Stimulated activated naive CD4-positive, alpha-beta T cell treated with Interleukin-2 at 50 U/mL for 16 hours (primary cell): ENCODE measurements at regions not wholly inside any gene's neighbourhood (a gene's known extent, or its start where the extent isn't known, plus 50 kb on each side); places are given as distances from the start of the nearest gene placed in this dataset.
"Not testable (repeated sequence)": the region's sequence is repeated elsewhere in the genome, so short reads cannot be mapped to it uniquely, and the experiment has no call there.

ENCODE experiments used
- DNase-seq: peaks from one replicate; lab custom pipeline; 2025; lab: John Stamatoyannopoulos, UW

DNA sequence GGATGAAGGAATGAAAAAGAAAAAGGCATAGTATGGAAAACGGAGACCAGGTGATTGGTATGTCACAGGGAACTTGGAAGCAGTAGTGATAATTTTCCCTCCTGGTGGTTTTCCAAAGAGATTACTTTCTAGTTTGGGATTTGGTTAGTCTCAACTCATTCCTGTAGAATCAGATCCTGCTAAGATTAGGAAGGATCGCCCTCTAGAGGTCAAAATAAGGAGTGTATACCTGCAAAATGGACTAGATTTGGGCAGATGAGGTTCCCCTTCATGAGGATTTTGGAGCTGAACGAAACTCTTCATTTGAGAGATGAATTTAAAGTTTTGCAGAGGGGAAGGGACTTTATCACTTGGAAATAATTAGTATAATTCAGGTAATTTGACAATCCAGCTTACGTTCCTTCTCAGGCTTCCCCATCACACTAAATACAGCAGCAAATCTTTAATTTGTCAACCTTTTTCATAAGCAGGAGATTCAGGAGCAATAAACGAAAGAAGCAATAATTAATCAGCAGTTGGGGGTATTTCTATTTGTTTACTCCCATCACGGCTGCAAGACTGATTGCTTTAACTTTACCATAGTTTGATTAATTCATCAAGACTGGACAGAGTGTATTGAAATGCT is 65.2 kb downstream of the CCDC195 start:
- DNase-seq: no peak

DNA sequence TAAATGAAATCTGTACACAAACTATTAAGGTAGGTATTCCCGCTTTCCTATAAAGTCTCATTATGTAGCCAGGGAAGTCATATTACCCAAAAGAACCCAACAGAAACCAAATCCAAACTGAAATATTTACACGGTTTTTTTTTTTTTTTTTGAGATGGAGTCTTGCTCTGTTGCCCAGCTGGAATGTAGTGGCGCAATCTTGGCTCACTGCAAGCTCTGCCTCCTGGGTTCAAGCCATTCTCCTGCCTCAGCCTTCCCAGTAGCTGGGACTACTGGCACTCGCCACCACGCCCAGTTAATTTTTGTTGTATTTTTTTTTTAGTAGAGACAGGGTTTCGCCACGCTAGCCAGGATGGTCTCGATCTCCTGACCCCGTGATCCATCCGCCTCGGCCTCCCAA is 62.5 kb upstream of the CUL3 start:
- DNase-seq: not testable (repeated sequence)

DNA sequence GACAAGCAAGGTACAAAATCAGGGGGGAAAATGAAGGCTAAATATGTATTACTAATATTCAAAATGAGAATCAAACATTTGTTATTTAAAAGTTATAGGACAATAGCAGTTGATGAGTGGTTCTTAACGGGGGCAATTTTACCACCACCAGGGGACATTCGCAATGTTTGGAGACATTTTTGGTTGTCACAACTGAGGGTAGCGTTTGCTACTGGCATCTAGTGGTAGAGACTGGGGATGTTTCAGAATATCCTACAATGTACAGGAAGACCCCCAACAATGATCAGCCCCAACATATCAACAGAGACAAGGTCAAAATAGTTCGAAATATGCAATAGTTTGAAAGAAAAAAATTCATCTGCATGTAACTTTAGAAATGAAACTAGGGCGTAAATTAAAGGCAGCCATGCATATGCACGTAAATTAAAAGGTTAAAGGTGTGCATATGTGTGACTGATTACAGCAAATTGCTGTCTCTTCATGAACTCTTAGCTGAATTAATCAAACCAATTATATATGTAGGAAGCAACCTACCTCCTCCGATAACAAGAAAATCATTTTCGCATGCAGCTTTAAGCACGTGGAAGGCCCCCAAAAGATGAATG is 61.2 kb upstream of the CUL3 start:
- DNase-seq: no peak

GRCh38 chr2:224645722-224646121 is 60.6 kb upstream of the CUL3 start:
- no peak for DNase-seq

DNA sequence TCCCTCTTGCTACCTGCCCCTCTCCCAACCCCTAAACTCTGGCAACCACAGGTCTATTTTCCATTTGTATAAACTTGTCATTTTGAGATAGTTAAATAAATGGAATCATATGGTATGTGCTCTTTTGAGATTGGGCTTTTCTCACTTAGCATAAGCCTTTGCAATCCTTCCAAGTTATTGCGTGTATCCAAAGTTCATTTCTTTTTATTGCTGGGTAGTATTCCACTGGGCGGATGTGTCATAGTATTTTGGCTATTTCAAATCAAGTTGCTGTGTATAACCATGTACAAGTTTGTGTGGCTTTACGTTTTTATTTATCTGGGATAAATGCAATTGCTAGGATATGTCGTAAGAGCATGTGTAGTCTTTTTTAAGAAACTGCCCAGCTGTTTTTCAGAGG is 55.5 kb upstream of the CUL3 start:
- no peak for DNase-seq

DNA sequence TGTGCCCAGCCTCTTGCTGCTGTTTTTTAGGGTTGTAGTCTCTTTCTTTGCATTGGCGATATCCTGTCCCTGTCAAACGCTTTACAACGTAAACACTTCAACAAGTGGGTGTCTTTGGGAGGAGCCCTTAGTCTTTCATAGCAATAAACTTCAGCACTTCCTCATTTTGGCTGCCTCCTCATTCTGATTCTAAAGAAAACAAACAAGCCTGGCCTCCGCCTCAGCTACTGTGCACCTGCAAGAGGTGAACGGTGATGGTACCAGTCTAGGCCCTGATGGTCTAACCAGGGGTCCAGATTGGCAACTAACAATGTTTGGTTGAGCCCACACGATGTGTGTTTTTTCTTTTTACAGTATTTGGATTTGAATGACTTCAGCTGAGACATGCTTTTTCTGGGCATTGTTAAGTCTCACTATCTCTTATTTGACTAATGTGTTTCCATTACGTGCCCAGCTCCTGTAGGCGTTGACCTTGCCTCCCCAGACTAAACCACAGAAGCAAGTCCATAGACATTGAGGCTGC is 53.2 kb upstream of the CUL3 start:
- peak; percentile 4 for DNase-seq
